ENCODE measurements at regions not wholly inside any gene's neighbourhood (a gene's known extent, or its start where the extent isn't known, plus 50 kb on each side); places are given as distances from the start of the nearest gene placed in this dataset.
A peak's percentile ranks its signal among the peaks of the same experiment; 100 is the strongest.
"Not testable (repeated sequence)": the region's sequence is repeated elsewhere in the genome, so short reads cannot be mapped to it uniquely, and the experiment has no call there.

DNA sequence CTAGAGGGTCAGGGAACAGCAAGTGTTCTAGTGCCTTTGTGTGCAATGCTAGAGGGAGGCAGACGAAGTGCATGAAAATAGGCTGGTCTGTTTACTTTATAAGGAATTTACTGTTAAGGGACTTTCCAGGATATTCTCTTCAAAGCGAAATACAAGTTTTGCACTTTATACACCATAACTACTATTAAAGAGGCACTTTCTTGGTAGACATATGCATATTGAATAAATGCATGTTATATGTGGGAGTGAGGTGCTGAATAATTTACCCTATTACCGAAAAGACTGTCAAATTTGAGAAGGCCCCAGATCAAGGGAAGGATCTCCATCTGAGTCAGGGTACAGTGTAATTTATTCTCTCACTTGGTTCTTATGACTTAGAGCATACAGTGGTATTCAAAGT, 310.5 kb downstream of the S1PR1 start:
- no peak for DNase-seq (ENCODE audit: low spot score)

DNA sequence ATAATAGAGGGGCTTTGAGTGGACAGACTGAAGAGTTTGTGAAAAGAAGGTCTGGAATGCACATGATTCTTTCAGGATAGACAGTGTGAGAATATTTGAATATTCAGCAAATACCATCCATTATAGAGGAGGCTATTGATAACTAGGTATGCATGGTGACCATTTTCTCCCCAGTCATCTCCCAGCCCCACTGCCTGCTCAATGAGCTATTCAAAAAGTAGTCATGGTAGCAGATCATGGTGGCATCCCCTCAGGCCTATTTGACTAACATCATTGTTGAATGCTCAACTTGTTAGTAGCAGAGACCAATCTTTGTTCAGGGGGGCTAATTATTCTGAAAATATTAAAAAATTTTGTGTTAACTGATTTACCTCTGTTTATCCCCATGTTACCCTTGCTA, 311.6 kb downstream of the S1PR1 start:
- no peak for DNase-seq (ENCODE audit: low spot score)

DNA sequence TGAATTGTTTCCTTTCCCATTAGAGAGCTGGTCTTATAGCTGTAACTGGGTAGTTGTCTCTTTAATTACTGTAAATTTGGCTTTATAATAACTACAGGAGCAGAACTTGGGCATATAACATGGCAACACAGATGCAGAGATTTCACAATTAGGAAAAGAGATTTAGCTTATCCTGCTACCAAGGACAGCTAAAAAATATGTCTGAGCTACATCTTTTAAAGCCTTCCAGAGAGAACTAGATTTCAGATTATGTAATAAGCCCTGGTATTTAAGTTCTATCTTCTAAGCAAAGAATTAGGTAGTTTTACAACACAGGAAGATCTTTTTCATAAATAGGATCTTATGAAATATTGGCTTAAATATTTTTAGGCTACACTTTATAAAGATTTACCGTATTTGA, 313.8 kb downstream of the S1PR1 start:
- no peak for DNase-seq (ENCODE audit: low spot score)

DNA sequence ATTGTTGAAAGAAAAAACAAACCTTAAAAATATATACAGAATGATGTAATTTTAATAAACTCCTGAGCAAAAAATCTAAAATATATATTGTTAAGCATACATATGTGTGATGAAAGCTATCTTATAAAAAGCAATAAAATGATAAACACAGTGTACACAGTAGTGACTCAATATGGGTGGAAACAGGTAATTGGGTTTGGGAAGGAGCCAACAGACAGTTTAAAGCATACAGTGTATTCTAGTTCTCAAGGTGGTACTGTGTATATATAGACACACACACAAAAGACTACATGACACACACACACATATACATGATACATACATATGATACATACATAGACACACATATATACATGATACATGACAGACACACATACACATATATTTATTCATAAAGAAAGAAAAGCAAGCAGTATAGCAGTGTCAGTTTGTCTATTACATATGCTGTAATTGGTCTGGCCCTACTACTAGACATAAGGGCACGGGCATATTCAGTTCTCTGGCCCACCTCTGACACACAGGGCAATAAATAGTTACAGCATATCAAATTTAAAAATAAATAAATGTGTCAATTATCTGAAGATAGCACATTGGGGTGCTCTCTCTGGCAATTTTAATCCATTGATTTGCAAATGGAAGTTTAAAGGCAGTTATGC, 330.2 kb downstream of the S1PR1 start:
- no peak for DNase-seq (ENCODE audit: low spot score)

DNA sequence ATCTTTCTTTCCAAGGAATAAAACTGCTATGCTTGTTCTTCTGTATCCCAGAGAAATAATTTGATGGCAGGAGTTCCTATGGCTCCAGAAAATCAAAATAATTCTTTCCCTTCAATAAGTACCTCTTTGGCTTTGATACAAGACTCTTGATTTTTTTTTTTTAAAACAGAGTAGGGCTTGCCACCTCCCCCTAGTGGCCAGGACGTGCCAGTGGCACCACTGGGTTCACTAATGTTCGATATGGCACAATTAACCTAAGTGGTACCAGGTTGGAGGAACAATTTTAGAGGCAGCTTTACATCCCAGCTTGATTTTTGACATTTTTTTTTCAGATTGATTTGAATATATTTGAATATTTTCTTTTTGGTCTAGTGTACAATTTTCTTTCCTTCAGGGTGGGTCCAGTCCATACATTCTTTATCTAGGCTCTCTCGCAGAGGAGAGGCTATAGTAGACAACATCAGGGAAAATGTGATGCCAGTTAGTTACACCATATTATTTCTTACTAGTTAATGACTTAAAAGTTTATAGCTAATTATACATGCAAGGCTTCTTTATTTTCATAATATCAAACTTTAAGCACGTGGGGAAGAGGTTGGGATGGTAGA, 330.9 kb downstream of the S1PR1 start:
- peak; percentile 4 for DNase-seq (ENCODE audit: low spot score)

DNA sequence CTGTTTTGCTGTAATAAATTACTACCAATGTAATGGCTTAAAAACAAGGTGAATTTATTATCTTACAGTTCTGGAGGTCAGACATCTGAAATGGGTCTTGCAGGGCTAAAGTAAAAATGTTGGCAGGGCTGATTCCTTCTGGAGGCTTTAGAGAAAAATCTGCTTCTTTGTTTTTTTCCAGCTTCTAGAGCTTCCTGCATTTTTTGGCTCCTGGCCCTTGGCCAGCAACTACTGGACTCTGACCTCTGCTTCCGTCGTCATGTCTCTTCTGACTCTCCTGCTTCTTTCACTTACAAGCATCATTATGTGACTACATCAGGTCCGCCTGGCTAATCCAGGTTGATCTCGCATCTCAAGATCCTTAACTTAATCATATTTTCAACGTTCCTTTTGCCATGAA, 350.9 kb downstream of the S1PR1 start:
- DNase-seq (ENCODE audit: low spot score): no peak

DNA sequence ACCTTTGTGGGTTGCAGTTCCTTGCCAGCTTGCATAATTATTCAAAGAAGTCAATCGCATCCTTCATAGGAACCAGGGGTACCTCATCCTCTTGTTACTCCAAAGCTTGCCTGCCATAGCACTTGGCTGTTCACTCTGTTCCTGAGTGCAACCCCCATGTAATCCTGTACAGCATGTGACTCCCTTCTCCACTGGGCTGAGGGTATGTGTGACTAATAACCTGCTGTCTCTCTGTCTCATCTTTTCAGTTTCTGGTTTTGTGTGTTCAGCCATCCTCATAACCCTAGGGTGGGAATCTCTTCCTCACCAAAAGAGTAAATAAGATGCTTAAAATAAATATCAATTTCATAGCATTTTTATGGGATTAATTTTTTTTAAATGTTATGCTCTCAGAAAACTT, 351.9 kb downstream of the S1PR1 start:
- DNase-seq (ENCODE audit: low spot score): no peak

DNA sequence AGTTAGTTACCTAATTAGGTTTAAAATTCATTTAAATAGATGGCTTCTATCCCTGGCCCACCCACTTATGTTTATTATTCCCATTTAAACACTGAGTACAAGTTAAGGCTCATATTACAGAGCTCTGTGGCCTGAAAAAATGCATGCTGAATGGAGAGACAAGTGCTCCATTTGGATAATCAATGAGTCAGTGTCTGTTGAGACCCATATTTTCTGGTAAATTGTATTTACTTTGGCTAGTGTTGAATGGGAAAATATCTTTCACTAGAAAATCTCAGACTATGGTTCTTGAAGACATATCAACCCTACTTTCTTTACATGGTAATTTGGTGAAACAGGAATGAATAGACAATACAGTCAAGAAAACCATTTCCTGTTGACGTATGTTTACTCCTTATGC, 356.0 kb downstream of the S1PR1 start:
- DNase-seq (ENCODE audit: low spot score): no peak

DNA sequence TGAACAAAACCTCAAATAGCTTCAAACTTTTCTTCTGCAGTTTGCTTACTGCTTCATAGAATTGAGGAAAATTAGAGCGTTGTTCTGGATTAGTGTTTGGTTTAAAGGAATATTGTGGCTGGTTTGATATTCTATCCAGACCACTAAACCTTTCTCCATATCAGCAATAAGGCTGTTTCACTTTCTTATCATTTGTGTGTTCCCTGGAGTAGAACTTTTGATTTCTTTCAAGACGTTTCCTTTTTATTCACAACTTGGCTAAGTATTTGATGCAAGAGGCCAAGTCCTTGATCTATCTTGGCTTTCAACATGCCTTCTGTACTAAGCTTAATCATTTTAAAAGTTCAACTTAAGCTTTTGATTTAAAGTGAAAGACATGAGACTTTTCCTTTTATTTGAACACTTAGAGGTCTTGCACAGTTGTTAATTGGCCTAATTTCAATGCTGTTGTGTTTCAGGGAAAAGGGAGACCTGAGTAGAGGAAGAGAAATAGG, 359.1 kb downstream of the S1PR1 start:
- no peak for DNase-seq (ENCODE audit: low spot score)

DNA sequence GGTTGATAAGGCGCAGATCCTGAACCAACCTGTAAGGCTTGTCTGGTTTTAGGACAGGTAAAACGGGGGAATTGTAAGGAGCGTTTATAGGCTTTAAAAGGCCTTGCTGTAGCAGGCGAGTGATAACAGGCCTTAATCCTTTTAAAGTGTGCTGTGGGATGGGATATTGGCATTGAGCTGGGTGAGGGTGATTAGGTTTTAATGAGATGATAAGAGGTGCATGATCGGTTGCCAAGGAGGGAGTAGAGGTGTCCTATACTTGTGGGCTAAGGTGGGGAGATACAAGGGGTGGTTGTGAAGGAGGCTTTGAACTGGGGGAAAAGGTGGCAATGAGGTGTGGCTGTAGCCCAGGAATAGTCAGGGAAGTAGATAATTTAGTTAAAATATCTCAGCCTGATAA, 363.8 kb downstream of the S1PR1 start:
- DNase-seq (ENCODE audit: low spot score): not testable (repeated sequence)

DNA sequence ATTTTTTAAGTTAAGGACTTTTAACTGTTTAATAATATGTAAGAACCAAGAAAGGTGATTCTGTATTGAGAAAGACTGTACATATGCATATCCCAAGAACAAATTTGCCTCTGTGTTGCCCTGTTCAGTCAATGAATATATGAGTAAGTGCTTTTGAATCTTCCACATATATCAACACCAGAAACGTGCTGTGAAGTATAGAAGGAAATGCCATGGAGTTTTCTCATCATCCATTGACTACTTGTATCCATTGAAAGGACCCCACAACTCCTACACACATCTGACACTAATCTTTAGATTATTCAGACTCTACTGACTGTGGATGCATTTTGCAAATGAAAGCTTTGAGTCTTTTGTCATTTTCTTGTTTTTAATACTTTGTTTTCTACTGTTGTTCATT, 366.9 kb downstream of the S1PR1 start:
- DNase-seq (ENCODE audit: low spot score): no peak

DNA sequence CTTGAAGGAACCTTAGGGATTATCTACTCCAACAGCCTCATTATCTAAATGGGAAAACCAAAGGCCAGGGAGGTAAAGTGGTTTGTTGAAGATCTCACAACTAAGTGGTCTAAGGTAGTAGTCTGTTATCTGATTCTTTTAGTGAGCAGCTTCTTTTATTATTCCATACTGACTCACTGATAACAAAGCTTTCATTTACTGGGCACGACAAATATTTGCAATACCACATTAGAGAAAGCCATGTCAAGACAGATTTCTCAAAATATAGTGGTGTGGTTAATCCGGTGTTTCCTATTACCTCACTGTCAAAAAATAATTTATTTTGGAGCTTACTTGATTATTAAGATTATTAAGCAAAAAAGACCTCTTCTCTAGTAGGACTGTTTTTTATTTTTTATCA, 369.1 kb downstream of the S1PR1 start:
- DNase-seq (ENCODE audit: low spot score): no peak

DNA sequence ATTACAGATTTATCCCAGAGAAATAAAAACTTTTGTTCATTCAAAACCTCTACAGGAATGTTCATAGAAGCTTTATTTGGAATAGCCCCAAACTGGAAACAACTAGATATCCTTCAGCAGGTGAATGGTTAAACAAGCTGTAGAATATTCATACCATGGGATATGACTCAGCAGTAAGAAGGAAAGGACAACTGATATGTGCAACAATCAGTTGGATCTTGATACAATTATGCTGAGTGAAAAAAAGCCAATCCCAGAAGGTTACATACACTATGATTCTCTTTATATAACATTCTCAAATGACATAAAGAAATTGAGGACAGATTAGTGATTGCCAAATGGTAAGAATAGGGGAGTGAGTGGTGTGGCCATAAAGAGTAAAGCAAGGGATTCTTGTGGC, 376.7 kb downstream of the S1PR1 start:
- no peak for DNase-seq (ENCODE audit: low spot score)

DNA sequence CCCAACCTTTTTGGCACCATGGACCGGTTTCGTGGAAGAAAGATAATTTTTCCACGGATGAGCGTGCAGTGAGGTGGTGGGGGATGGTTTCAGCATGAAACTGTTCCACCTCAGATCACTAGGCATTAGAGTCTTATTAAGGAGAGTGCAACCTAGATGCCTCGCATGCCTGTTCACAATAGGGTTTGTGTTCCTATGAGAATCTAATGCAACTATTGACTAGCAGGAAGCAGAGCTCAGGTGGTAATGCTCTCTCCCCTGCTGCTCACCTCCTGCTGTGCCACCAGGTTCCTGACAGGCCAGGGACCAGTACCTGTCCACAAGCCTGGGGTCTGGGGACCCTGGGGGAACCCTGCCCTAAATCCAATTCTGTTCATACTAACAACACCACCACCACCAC, 377.8 kb downstream of the OLFM3 start:
- DNase-seq (ENCODE audit: low spot score): no peak

DNA sequence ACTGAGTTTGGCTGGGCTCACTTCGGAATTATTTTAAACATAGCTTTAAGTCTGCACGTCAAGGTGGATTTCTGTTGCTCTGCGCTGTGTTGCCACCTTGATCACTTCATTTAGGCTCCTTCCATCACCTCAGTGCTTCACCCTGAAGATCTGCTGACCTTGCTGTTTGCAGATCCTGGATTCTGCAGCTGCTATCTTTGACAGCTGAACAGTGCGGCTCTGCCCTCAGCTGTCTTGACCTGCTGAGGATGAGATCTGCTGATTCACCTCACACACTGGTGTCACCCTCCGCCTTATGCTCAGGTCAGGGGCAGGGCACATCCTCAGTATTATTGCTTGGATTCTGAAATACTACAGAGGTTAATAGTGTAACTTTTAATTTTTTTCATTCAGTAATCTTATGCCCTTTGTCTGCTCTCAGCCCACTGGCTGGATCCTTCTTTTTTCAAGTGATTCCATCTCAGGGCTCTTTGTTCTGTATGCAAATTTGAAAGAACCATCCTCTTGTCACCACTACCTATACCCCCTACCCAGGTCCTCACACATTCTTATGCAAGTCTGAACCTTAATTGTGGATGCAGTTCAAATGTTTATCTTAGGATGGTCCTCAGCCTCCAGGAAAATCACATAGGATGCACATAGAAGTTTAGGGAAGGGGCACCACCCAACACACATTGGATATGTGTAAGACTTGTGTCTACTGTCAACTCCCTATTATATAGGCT, 364.0 kb downstream of the OLFM3 start:
- no peak for DNase-seq (ENCODE audit: low spot score)

DNA sequence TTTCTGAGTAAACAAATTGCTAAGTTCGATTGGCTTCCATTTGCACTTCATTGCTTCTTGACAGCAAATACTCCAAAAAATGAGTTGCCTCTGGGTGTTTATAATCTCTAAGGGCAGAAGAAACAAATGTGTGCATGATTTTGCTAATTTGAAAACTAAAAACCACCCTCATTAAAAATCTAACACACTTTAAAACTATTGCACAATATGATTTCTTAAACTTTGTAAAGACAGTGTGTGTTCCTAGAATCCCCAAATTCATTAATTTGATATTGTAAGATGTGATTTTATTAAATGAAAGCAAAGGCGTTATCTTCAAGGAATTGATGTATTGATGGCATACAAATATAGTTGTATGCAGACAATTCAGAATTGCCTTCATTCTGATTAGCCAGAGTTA, 350.9 kb downstream of the OLFM3 start:
- DNase-seq (ENCODE audit: low spot score): no peak

DNA sequence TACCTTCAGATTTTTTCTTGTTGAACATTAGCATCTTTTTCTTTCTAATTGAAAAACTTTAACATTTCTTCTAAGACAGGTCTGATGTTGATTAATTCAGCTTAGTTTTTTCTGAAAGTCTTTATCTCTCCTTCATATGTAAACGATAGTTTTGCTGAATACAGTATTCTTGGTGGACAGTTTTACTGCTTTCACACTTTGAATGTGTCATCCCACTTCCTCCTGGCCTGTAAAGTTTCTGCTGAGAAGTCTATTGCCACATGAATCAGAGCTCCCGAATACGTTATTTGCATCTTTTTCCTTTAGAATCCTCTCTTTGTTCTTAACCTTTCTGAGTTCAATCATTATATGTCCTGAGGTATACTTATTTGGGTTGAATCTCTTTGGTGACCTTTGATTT, 344.2 kb downstream of the OLFM3 start:
- DNase-seq (ENCODE audit: low spot score): no peak

DNA sequence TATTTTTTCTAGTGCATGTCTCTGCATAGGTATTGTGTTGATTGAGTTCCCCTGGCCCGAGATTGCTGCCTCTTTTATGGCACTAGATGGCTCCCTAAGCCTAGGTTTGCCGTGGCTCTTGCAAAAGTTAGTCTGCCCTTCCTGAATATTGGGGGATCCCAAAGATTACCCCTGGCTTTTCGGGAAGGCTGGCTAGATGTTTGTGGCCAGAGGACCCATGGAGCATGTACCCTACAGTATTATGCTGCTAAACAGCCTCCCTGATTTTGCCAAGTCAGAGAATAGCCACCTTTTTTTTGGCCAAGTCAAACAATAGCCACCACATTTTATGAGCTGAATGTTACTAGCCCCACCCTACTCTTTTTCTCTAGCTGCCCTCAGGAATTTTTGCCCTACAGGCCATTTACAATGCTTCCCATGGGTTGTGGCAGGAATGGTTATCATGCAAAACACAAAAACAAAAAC, 343.2 kb downstream of the OLFM3 start:
- no peak for DNase-seq (ENCODE audit: low spot score)

DNA sequence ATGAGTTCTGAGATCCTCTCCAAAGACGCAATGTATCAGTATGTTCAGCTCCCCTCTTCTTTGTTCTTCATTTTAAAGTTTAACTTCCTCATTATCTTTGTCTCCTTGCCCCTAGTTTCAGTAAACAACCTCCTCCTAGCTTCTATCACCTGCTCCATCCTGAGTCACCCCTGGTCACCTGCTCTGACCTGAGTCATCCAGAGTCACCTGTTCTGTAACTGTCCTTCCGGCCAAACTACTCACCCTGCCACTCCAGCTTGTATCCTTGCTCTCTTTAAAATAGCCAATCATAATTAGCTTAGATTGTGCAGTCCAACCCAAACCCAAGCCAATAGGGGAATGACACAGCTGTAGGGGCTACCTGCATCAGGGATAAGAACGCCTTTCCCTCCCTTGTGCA, 332.0 kb downstream of the OLFM3 start:
- no peak for DNase-seq (ENCODE audit: low spot score)

DNA sequence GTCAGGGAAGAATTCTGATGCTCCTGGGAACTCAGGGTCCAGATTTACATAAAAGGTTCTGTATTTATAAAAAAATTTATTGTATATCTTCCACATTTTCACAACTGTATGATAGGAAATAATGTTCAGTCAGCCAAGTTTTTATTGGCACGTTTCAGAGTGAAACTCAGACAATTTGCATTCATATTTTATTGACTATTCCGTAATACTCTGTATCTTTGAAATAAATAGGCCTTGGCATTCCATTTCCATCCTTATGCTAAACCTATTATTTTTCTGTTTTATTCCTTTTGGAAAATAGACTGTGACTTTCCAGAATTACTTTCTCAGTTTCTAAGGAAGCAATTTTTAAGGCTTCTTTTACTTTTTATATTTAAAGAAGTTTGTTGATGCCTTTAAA, 329.0 kb downstream of the OLFM3 start:
- no peak for DNase-seq (ENCODE audit: low spot score)

DNA sequence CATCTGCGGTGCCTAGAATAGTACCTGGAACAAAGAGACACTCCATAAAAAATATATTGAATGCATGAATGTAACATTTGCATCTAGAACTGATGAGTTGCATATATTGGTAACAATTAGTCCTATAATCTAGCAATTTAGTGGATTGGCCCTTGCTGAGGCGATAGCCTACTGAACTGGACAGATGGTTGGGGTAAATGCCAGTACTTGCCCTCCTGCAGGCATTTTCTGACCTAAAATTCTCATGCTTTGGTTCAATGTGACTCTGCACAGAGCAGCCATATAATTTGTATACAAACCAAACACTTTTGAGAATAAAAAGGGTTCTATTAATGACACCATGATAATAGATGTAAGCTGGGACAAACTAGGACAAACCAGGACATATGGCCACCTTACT, 313.6 kb downstream of the OLFM3 start:
- DNase-seq (ENCODE audit: low spot score): no peak

DNA sequence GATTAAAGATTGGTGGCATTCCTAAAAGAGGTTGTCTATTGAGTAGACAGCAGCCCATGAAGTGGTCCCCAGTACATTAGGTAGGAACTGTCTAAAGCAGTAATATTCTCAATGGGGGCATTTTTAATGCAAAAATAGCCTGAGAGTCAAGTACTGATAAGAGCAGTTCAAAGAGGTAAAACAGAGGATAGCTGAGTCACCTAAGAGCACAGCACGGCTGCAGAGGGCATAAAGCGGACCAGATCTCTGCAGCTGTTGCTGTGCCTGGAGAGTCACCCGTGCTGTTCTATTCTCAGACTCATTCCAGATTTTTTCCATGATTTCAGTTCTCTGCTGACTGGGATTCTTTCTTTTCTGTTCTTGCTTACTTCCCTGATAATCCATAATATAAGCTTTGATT, 313.2 kb downstream of the OLFM3 start:
- DNase-seq (ENCODE audit: low spot score): no peak

DNA sequence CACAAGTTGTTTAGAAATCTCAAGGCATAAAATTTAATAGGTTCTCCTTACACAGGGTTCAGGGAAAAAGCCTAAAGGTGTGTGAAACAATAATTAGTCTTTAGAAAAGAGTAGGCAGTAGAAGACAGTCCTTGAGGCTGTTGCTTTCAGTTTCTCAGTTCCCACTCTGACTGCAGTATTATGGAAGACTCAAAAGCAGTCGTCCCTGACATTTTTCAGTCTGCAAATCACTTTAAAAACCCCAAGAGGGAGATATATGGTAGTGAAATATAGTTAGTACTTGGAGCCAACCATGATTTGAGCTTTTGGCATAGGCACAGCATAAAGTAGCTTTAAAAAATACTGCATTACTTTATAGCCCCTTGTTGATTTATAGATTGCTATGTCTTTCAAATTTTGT, 299.7 kb downstream of the OLFM3 start:
- no peak for DNase-seq (ENCODE audit: low spot score)

All from Ammon's horn (tissue), 1 donor.